PC-9 (cell line): ENCODE measurements at regions not wholly inside any gene's neighbourhood (a gene's known extent, or its start where the extent isn't known, plus 50 kb on each side); places are given as distances from the start of the nearest gene placed in this dataset.

Source experiments
- CTCF ChIP-seq: fragments of 200-600 bp; sonication (generic); conservative IDR thresholded peaks from 2 replicates; pipeline ENCODE4 v1.6.1; 2017; ENCODE audit warnings: mixed run types, antibody characterized with exemption, mild to moderate bottlenecking, moderate library complexity
- EZH2 ChIP-seq: fragments of 200-600 bp; sonication (generic); IDR thresholded peaks from 2 replicates; pipeline ENCODE4 v1.8.0; 2017; ENCODE audit warnings: antibody characterized with exemption, low read depth

- TF ChIP-seq CTCF (no peak), EZH2 (no peak)
Measured at GRCh38 chr4:57363346-57363745, 253.2 kb upstream of the IGFBP7 start.
